Gastroesophageal sphincter (tissue), 4 donors: ENCODE measurements at regions not wholly inside any gene's neighbourhood (a gene's known extent, or its start where the extent isn't known, plus 50 kb on each side); places are given as distances from the start of the nearest gene placed in this dataset.

ENCODE experiments used
- ATAC-seq: fragments of 150-250 bp; one replicate; pipeline ENCODE4 v1.9.1; 2016; ENCODE audit warnings: mild to moderate bottlenecking, moderate library complexity
- H3K27ac ChIP-seq, 4 donors: fragments of 200-600 bp; sonication (generic) in 3 of 4; 1 replicate in 3 of 4; 2 replicates in 1 of 4; pipeline ENCODE4 v1.5.1; 2016 to 2019
- H3K27me3 ChIP-seq: fragments of 200-600 bp; sonication (generic); one replicate; pipeline ENCODE4 v1.5.1; 2019
- H3K36me3 ChIP-seq, 2 donors: fragments of 200-600 bp; sonication (generic); one replicate each; pipeline ENCODE4 v1.5.1; 2019; ENCODE audit warnings: control low read depth in 1 of 2
- H3K4me1 ChIP-seq, 3 donors: fragments of 200-600 bp; sonication (generic); 1 replicate in 2 of 3; 2 replicates in 1 of 3; pipeline ENCODE4 v1.5.1; 2016 to 2019; ENCODE audit warnings: control low read depth in 2 of 3
- H3K4me3 ChIP-seq, 2 donors: fragments of 200-600 bp; sonication (generic); one replicate each; pipeline ENCODE4 v1.5.1; 2019; ENCODE audit warnings: mild to moderate bottlenecking in 1 of 2, moderate library complexity in 1 of 2
- H3K9me3 ChIP-seq, 3 donors: fragments of 200-600 bp; sonication (generic); one replicate each; pipeline ENCODE4 v1.5.1; 2017 to 2019; ENCODE audit warnings: control low read depth in 2 of 3
- EP300 ChIP-seq: sonication (generic); formaldehyde crosslinking; IDR thresholded peaks from one replicate; pipeline ENCODE4 v1.6.1; 2017; ENCODE audit warnings: antibody characterized with exemption, mild to moderate bottlenecking
- POLR2A ChIP-seq, 2 donors: fragments of 450-650 bp; IDR thresholded peaks; one replicate each; pipeline ENCODE4 v1.6.1; 2017; ENCODE audit warnings: antibody characterized with exemption in 2 of 2, mild to moderate bottlenecking in 2 of 2, moderate library complexity in 1 of 2
- POLR2AphosphoS5 ChIP-seq: sonication (generic); formaldehyde crosslinking; IDR thresholded peaks from one replicate; pipeline ENCODE4 v1.6.1; 2017; ENCODE audit warnings: antibody characterized with exemption
- WGBS, 2 donors: methylation state at CpG; one replicate each; pipeline ENCODE4 v1.1.5; 2018; ENCODE audit warnings: low coverage in 1 of 2; 5-methylcytosine and 5-hydroxymethylcytosine counted together
- TF ChIP-seq, protein P1 (sequence below), 4 experiments: fragments of 200-600 bp in 2 of 4; fragments of 450-650 bp in 2 of 4; sonication (generic) in 1 of 4; IDR thresholded peaks; one replicate each; pipeline ENCODE4 v1.5.1; 2017 to 2019; ENCODE audit warnings: antibody characterized with exemption in 4 of 4, mild to moderate bottlenecking in 2 of 4, moderate library complexity in 2 of 4

DNA sequence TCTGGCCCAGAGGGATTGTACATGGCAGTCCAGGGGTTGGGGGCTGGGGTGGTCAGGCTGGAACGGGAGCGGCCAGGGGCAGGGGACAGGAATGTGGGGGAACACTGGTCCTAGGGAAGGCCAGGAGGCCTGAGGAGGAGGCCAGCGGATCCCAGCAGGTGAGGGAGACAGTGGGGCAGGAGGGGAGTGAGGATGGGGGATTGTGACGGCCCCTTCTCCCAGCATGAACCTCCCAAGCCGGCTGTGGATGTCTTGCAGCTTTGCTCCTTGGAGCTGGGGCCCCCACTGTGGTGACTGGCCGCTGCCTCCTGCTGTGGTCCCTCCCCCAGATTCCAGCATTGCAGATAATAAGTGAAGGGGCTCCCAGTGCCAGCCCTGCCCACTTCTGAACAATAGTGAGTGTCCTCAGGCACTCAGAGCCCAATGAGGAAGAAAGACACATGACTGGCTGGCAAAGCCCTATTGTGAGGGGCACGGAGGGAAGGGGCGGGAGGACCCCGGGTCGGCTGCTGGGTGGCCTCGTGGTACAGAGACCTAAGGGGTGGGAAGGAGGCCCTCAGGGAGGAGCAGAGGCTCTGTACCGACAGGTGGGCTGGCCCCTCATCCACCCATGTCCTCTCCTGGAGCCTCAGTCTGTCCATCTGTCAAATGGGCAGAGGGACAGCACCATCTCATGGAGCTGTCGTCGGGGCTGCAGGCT is 215.0 kb downstream of the KIF26A start:
- Histone ChIP-seq H3K27me3 (peaks cover 45% of the 10 kb centered on the region), H3K4me1 (no peaks in the 10 kb centered on the region), H3K4me3 (no peak overlapping the region), H3K36me3 (no peaks in the 10 kb centered on the region), H3K27ac (no peak overlapping the region), H3K9me3 (peaks cover 0 to 28% (median 0%) of the 10 kb centered on the region in 3 donors)
- TF ChIP-seq, protein P1, sequence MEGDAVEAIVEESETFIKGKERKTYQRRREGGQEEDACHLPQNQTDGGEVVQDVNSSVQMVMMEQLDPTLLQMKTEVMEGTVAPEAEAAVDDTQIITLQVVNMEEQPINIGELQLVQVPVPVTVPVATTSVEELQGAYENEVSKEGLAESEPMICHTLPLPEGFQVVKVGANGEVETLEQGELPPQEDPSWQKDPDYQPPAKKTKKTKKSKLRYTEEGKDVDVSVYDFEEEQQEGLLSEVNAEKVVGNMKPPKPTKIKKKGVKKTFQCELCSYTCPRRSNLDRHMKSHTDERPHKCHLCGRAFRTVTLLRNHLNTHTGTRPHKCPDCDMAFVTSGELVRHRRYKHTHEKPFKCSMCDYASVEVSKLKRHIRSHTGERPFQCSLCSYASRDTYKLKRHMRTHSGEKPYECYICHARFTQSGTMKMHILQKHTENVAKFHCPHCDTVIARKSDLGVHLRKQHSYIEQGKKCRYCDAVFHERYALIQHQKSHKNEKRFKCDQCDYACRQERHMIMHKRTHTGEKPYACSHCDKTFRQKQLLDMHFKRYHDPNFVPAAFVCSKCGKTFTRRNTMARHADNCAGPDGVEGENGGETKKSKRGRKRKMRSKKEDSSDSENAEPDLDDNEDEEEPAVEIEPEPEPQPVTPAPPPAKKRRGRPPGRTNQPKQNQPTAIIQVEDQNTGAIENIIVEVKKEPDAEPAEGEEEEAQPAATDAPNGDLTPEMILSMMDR (IDR thresholded peaks at IDR 0.05), result no peak
- no peak for TF ChIP-seq POLR2A (IDR thresholded peaks at IDR 0.05)
- TF ChIP-seq POLR2AphosphoS5, result no peak
- TF ChIP-seq EP300, result no peak
- ATAC-seq, result no peak
- 82% methylated on average over 2 of the region's 14 CpGs; no CpG with 5 or more reads in 1 of the 2 donors for WGBS, 2 donors

DNA sequence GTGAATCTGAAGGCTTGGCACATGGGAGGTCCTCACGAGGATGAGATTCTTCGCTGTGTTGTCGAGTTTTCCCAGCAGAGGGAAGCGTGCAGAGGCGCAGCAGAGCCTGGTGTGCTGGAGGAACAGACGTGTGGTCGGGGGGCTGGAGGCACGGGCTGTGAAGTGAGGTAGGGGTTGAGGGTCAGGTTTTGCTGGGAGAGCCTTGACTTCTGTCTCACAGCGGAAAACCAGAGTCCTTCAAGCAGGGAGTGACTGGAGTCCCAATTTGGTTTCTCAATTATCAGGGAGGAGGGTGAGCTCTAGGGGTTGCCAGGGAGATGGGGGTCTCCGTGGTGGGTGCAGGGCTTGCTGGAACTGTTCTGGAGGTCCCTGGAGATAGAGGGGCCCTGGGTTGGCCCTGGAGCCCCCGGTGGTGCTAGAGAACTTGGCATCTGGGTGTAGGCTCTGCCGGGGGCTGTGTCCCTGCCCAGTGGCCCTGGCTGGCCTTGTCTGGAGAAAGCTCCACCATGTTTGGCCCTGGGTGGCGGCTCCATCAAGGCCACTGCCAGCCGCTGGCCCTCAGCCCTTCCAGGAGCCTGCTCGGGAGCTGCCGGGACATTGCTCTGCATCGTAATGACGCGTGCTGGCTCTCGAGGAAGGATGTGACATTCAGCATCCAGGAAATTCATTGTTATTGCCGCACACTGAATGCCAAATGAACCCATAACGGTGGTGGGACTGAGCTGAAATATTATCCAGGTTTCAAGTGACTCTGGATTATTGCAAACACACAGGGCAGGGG is 215.7 kb downstream of the KIF26A start:
- H3K4me3 ChIP-seq, result no peak overlapping the region
- peaks cover 45% of the 10 kb centered on the region for H3K27me3 ChIP-seq
- peak overlapping the region in 2 of 4 donors; percentile 37 to 41 for H3K27ac ChIP-seq
- TF ChIP-seq, protein P1 (IDR thresholded peaks at IDR 0.05), result no peak
- TF ChIP-seq POLR2AphosphoS5 (no peak), EP300 (no peak), POLR2A (IDR thresholded peaks at IDR 0.05) (no peak)
- H3K36me3 ChIP-seq, result no peaks in the 10 kb centered on the region
- peaks cover 0 to 21% (median 0%) of the 10 kb centered on the region in 3 donors for H3K9me3 ChIP-seq
- no peaks in the 10 kb centered on the region for H3K4me1 ChIP-seq
- 37 to 81% methylated on average over 2 to 8 of the region's 22 CpGs for WGBS, 2 donors
- peak; percentile 65 for ATAC-seq

DNA sequence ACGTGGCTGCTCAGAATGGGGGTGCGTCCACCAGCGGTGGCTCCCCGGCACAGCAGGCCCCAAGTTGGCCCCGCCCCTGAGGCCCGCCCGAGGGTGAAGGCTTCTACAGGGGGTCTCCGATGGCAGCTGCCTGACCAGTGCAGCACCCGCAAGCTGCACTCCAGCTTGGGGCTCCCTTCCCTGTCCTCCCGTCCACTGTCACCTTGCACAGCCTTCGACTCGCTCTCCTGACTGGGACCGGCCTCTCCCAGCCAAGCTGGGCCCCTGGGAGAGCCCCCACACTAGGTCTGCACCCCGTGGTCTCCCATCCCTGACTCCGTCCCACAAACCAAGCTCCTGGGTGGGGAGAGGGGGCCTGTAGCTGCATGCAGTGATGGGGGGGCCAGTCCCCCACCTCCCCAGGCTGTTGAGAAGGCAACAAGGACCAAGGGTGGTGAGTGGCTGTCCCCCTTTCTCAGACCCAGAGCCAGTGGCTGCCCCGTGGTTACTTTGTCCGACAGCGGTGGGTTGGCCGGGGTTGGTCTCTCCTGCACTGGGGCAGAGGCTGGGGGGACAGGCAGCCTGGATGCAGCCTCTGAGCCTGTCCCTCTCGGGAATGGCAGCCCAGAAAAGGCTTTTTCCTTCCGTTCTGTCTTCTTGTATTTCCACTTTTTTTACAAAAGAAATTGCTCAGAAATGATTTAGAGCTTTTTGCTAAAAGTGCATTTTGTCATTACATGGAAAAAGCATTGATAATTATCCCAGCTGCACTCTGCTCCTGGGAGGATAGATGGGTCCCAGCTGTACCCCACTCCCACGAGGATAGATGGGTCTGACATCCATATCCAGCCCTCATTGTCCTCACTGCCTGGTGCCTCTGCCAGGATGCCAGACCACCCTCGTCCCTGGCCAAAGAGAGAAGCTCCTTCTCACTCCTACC is 217.0 kb downstream of the KIF26A start:
- peaks cover 44% of the 10 kb centered on the region for H3K27me3 ChIP-seq
- H3K4me3 ChIP-seq, result no peak overlapping the region
- peaks cover 0 to 18% (median 0%) of the 10 kb centered on the region in 3 donors for H3K9me3 ChIP-seq
- no peaks in the 10 kb centered on the region for H3K4me1 ChIP-seq
- H3K36me3 ChIP-seq, result no peaks in the 10 kb centered on the region
- no peak for ATAC-seq
- TF ChIP-seq POLR2A (IDR thresholded peaks at IDR 0.05) (no peak), POLR2AphosphoS5 (no peak), EP300 (no peak)
- TF ChIP-seq, protein P1 (IDR thresholded peaks at IDR 0.05), result no peak
- WGBS, 2 donors, result 73 to 83% methylated on average over 2 to 13 of the region's 23 CpGs
- H3K27ac ChIP-seq, result no peak overlapping the region

DNA sequence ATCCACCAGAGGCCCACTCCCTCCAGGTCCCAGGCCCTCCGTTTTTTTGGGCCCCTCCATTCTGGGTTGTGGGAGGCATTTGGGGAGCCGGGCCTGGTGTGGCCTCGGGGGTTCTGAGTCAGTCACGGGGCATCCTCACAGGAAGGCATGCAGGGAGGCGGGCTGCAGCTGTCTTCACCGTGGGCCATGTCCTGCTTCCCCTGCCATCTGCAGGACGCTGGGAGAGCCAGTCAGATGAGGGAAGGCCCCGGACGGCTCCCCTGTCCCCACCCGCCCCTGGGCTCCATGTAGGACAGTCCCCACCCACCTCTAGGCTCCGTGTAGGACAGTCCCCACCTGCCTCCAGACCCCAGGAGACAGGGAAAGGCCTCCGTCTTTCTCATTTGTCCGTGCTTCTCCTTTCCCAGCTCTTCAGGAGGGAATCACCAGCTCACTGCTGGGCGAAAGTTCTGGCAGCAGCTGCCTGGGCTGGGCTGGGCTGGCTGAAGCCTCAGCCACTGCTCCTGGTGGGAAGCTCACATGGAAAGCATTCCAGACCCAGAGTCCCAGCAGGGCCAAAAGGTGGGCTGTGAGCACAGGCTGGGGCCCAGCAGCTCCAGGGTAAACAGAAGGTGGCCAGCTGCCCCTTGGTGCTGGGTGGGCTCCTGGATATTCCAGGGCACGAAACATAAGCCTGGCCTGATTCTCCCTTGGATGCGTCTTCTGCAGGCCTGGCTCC is 217.8 kb downstream of the KIF26A start:
- TF ChIP-seq POLR2AphosphoS5 (no peak), POLR2A (IDR thresholded peaks at IDR 0.05) (no peak), EP300 (no peak)
- TF ChIP-seq, protein P1 (IDR thresholded peaks at IDR 0.05), result no peak
- Histone ChIP-seq H3K36me3 (no peaks in the 10 kb centered on the region), H3K4me1 (no peaks in the 10 kb centered on the region), H3K4me3 (no peak overlapping the region), H3K9me3 (peaks cover 0 to 18% (median 0%) of the 10 kb centered on the region in 3 donors), H3K27ac (no peak overlapping the region), H3K27me3 (peaks cover 49% of the 10 kb centered on the region)
- no peak for ATAC-seq
- 58% methylated on average over 3 of the region's 16 CpGs; no CpG with 5 or more reads in 1 of the 2 donors for WGBS, 2 donors
